Spleen (tissue), 11 donors: ENCODE measurements at regions not wholly inside any gene's neighbourhood (a gene's known extent, or its start where the extent isn't known, plus 50 kb on each side); places are given as distances from the start of the nearest gene placed in this dataset.

Experiments used
- DNase-seq: peaks from one replicate; pipeline ENCODE4 v3.0.0-alpha.2; 2020
- H3K27ac ChIP-seq, 8 donors: fragments of 200-600 bp; sonication (generic) in 7 of 8; 1 replicate in 4 of 8; 2 replicates in 4 of 8; pipeline versions ENCODE4 v1.5.0 to v1.8.0; 2016 to 2021; ENCODE audit warnings: inconsistent platforms in 4 of 8, mild to moderate bottlenecking in 4 of 8, moderate library complexity in 1 of 8
- H3K27me3 ChIP-seq, 7 donors: fragments of 200-600 bp; sonication (generic) in 6 of 7; replicated peaks in 1 of 7; 1 replicate in 4 of 7; 2 replicates in 3 of 7; pipeline versions ENCODE4 v1.5.0 to v1.8.0; 2016 to 2021; ENCODE audit warnings: inconsistent platforms in 3 of 7, mild to moderate bottlenecking in 1 of 7
- H3K36me3 ChIP-seq, 6 donors: fragments of 200-600 bp; sonication (generic) in 5 of 6; 1 replicate in 4 of 6; 2 replicates in 2 of 6; pipeline versions ENCODE4 v1.5.0 to v1.8.0; 2016 to 2021; ENCODE audit warnings: inconsistent platforms in 2 of 6
- H3K4me1 ChIP-seq, 6 donors: fragments of 200-600 bp; sonication (generic) in 5 of 6; 1 replicate in 3 of 6; 2 replicates in 3 of 6; pipeline versions ENCODE4 v1.5.0 to v1.8.0; 2016 to 2021; ENCODE audit warnings: inconsistent platforms in 3 of 6
- H3K4me3 ChIP-seq, 8 donors: fragments of 200-600 bp; sonication (generic) in 7 of 8; 1 replicate in 4 of 8; 2 replicates in 4 of 8; pipeline versions ENCODE4 v1.5.0 to v1.8.0; 2016 to 2021; ENCODE audit warnings: inconsistent platforms in 4 of 8, mild to moderate bottlenecking in 4 of 8, moderate library complexity in 2 of 8
- H3K9me3 ChIP-seq, 8 donors: fragments of 200-600 bp; sonication (generic) in 7 of 8; 1 replicate in 4 of 8; 2 replicates in 4 of 8; pipeline versions ENCODE4 v1.5.0 to v1.8.0; 2016 to 2021; ENCODE audit warnings: inconsistent platforms in 4 of 8
- POLR2A ChIP-seq, 3 donors: fragments of 450-650 bp; IDR thresholded peaks; one replicate each; pipeline ENCODE4 v1.5.1; 2017; ENCODE audit warnings: antibody characterized with exemption in 3 of 3, mild to moderate bottlenecking in 1 of 3
- POLR2AphosphoS5 ChIP-seq, 3 donors: sonication (generic); formaldehyde crosslinking; IDR thresholded peaks; one replicate each; pipeline ENCODE4 v1.5.1; 2017; ENCODE audit warnings: antibody characterized with exemption in 3 of 3
- WGBS, 5 donors: extraction: QIAGEN DNeasy Blood & Tissue Kit in 3 of 5; methylation state at CpG; one replicate each; pipeline versions ENCODE4 v1.1.5 to v1.1.7; 2013 to 2018; 5-methylcytosine and 5-hydroxymethylcytosine counted together
- intact Hi-C: fragments of 100-400 bp; cut with DNase I; formaldehyde crosslinking; loops from one replicate; pipeline ENCODE4 v1.15.0; 2023; ENCODE audit warnings: low total_unique reads
- TF ChIP-seq, protein P1 (sequence below), 11 experiments: fragments of 200-600 bp in 7 of 11; fragments of 450-650 bp in 4 of 11; sonication (generic) in 4 of 11; IDR thresholded peaks in 8 of 11; conservative IDR thresholded peaks in 3 of 11; 1 replicate in 7 of 11; 2 replicates in 4 of 11; pipeline versions ENCODE4 v1.4.0 to v1.8.0; 2016 to 2021; ENCODE audit warnings: antibody characterized with exemption in 11 of 11, inconsistent platforms in 4 of 11, mild to moderate bottlenecking in 1 of 11
- donor health status: healthy with polysubstance abuse.
- donor health status: DM: no; HTN: no; CAD: no; lungs with moderate emphysema.
- donor health status: DM: no; HTN: no; CAD: no.
- donor health status: Bipolar disorder and iron deficiency.
- donor health status: healthy.
- donor health status: DM: no; HTN: no; CAD: no.
- donor health status: DM: yes; HTN: yes; CAD: no.

DNA sequence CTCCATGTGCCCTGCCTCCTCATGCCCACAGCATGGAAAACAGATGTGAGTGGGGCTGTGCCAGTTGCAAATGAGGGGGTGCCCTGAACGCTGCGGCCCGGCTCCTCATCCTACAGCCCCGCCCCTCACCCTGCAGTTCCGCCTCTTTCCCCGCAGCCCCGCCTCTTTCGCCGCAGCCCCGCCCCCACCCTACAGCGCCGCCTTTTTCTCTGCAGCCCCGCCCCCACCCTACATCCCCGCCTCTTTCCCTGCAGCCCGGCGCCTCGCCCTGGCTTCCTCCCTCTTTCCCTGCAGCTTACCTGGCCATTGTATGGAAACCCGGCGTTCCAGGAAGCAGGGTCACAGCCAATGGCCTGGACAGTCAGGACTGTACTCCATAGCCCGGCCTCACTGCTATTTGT, 284.9 kb downstream of the TLE3 start:
- intact Hi-C loops = no loop called here
- H3K4me1 ChIP-seq = peaks cover 0 to 11% (median 4%) of the 10 kb centered on the region in 6 donors
- no peak overlapping the region for H3K27ac ChIP-seq
- TF ChIP-seq POLR2AphosphoS5 (IDR thresholded peaks at IDR 0.05) (no peak), POLR2A (IDR thresholded peaks at IDR 0.05) (no peak)
- TF ChIP-seq, protein P1, sequence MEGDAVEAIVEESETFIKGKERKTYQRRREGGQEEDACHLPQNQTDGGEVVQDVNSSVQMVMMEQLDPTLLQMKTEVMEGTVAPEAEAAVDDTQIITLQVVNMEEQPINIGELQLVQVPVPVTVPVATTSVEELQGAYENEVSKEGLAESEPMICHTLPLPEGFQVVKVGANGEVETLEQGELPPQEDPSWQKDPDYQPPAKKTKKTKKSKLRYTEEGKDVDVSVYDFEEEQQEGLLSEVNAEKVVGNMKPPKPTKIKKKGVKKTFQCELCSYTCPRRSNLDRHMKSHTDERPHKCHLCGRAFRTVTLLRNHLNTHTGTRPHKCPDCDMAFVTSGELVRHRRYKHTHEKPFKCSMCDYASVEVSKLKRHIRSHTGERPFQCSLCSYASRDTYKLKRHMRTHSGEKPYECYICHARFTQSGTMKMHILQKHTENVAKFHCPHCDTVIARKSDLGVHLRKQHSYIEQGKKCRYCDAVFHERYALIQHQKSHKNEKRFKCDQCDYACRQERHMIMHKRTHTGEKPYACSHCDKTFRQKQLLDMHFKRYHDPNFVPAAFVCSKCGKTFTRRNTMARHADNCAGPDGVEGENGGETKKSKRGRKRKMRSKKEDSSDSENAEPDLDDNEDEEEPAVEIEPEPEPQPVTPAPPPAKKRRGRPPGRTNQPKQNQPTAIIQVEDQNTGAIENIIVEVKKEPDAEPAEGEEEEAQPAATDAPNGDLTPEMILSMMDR (IDR thresholded peaks at IDR 0.05 in 8 of 11, conservative IDR thresholded peaks at IDR 0.05 in 3 of 11) = no peak
- DNase-seq = no peak
- 69 to 79% (median 75%) methylated on average over 20 of the region's 20 CpGs for WGBS, 5 donors
- H3K27me3 ChIP-seq = peaks cover 0 to 19% (median 0%) of the 10 kb centered on the region in 7 donors
- no peaks in the 10 kb centered on the region for H3K9me3 ChIP-seq
- H3K36me3 ChIP-seq = no peaks in the 10 kb centered on the region
- H3K4me3 ChIP-seq = no peak overlapping the region

DNA sequence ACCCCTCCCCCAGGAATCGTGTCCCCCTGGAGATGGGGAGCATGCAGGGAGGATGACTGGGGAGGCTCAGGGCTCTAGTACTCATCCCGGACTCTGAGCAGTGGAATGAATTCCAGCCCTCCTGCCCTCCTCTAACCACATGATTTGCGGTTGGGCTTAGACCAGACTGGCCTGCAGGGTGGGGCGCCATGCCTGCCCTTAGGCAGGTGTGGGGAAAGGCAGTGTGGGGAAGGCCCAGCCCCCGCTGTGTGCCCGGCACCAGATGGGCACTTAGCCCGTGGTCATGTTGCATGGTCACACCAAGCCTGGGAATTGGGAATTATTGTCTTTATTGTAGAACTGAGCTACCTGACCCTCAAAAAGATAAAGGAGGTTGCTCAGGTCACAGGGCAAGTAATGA, 283.8 kb downstream of the TLE3 start:
- Histone ChIP-seq H3K4me1 (peaks cover 0 to 11% (median 4%) of the 10 kb centered on the region in 6 donors), H3K4me3 (no peak overlapping the region), H3K36me3 (no peaks in the 10 kb centered on the region), H3K27ac (no peak overlapping the region), H3K9me3 (no peaks in the 10 kb centered on the region), H3K27me3 (peaks cover 0 to 21% (median 0%) of the 10 kb centered on the region in 7 donors)
- WGBS, 5 donors = 70 to 91% (median 86%) methylated on average over 4 to 7 of the region's 7 CpGs
- intact Hi-C loops = no loop called here
- TF ChIP-seq, protein P1 (IDR thresholded peaks at IDR 0.05 in 8 of 11, conservative IDR thresholded peaks at IDR 0.05 in 3 of 11) = no peak
- no peak for DNase-seq

DNA sequence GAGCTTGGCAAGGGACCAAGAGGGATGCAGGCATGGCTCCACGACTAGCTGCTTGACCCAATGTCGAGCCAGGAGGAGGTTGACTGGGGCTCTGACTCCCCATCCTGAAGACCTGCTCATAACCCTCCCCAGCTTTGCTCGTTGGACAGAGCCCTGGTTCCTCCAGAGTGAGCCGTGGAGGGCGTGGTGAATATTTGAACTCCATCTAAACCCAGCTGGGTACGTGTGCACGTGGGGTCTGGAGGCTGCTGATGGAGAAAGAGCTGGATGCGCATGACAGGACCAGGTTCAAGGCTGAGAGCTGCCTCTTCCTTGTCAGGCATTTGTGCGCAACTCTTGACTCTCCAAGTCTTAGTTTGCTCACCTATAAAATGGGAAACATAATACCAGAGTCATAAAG, 282.8 kb downstream of the TLE3 start:
- DNase-seq = no peak
- intact Hi-C loops = no loop called here
- no peak overlapping the region for H3K4me3 ChIP-seq
- no peak overlapping the region for H3K27ac ChIP-seq
- TF ChIP-seq POLR2A (IDR thresholded peaks at IDR 0.05) = no peak
- no peak for TF ChIP-seq POLR2AphosphoS5 (IDR thresholded peaks at IDR 0.05)
- TF ChIP-seq, protein P1 (IDR thresholded peaks at IDR 0.05 in 8 of 11, conservative IDR thresholded peaks at IDR 0.05 in 3 of 11) = no peak
- H3K4me1 ChIP-seq = peaks cover 0 to 11% (median 4%) of the 10 kb centered on the region in 6 donors
- H3K27me3 ChIP-seq = peaks cover 0 to 30% (median 0%) of the 10 kb centered on the region in 7 donors
- no peaks in the 10 kb centered on the region for H3K36me3 ChIP-seq
- WGBS, 5 donors = 85 to 90% (median 88%) methylated on average over 8 to 9 of the region's 9 CpGs
- no peaks in the 10 kb centered on the region for H3K9me3 ChIP-seq

DNA sequence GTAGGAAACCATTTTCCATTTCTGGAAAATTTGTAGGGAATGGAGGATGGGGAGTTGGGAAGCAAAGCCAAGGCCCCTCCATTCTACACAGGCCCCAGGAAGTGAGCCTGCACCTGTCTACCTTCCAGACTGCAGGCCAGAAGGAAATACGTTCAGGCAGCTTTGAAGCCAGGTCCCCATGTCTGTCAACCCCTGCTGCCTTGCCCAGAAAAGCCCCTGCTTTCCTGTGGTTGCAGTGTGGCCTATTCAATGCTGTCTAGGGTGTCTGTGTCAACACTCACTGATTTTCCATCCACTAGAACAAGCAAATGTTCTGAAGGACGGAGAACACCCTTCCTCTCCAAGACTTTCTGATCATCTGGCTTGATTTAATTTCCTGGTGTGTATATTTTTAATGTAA, 281.9 kb downstream of the TLE3 start:
- H3K9me3 ChIP-seq = no peaks in the 10 kb centered on the region
- no peak overlapping the region for H3K27ac ChIP-seq
- peaks cover 0 to 7% (median 1%) of the 10 kb centered on the region in 6 donors for H3K4me1 ChIP-seq
- TF ChIP-seq, protein P1 (IDR thresholded peaks at IDR 0.05 in 8 of 11, conservative IDR thresholded peaks at IDR 0.05 in 3 of 11) = no peak
- no peak for TF ChIP-seq POLR2AphosphoS5 (IDR thresholded peaks at IDR 0.05)
- TF ChIP-seq POLR2A (IDR thresholded peaks at IDR 0.05) = no peak
- peaks cover 0 to 34% (median 0%) of the 10 kb centered on the region in 7 donors for H3K27me3 ChIP-seq
- 72 to 86% (median 78%) methylated on average over 2 of the region's 2 CpGs for WGBS, 5 donors
- H3K4me3 ChIP-seq = no peak overlapping the region
- no peaks in the 10 kb centered on the region for H3K36me3 ChIP-seq
- intact Hi-C loops = no loop called here
- no peak for DNase-seq
